ENCODE measurements at regions not wholly inside any gene's neighbourhood (a gene's known extent, or its start where the extent isn't known, plus 50 kb on each side); places are given as distances from the start of the nearest gene placed in this dataset.

- Histone ChIP-seq H3K4me3 (peak overlapping the region in 1 of 3 donors; percentile 28), H3K4me1 (no peaks in the 10 kb centered on the region), H3K9me3 (no peaks in the 10 kb centered on the region), H3K27me3 (peaks cover 0 to 47% of the 10 kb centered on the region in 2 donors), H3K27ac (no peak overlapping the region), H3K36me3 (no peaks in the 10 kb centered on the region)
- peak in 2 of 3 donors; percentile 46 to 48 for TF ChIP-seq CTCF (IDR thresholded peaks at IDR 0.05)
- TF ChIP-seq POLR2AphosphoS5 (IDR thresholded peaks at IDR 0.05) = no peak
- intact Hi-C loops (cut with DNase I; ENCODE audit: low total_unique reads) = no loop called here
- peak; percentile 19 to 51 for DNase-seq (ENCODE audit: low spot score in 2 of 2)
Measured at GRCh38 chrX:25144043-25144940, 128.5 kb upstream of the ARX start.

GRCh38 chrX:25143596-25143995 is 127.8 kb upstream of the ARX start:
- intact Hi-C loops (cut with DNase I; ENCODE audit: low total_unique reads) = no loop called here
- no peaks in the 10 kb centered on the region for H3K4me1 ChIP-seq
- peaks cover 0 to 51% of the 10 kb centered on the region in 2 donors for H3K27me3 ChIP-seq
- H3K36me3 ChIP-seq = no peaks in the 10 kb centered on the region
- H3K27ac ChIP-seq = no peak overlapping the region
- TF ChIP-seq CTCF (IDR thresholded peaks at IDR 0.05) (no peak), POLR2AphosphoS5 (IDR thresholded peaks at IDR 0.05) (no peak), POLR2A (IDR thresholded peaks at IDR 0.05) (no peak)
- no peaks in the 10 kb centered on the region for H3K9me3 ChIP-seq
- H3K4me3 ChIP-seq = no peak overlapping the region
- DNase-seq (ENCODE audit: low spot score in 2 of 2) = no peak

- TF ChIP-seq POLR2AphosphoS5 (IDR thresholded peaks at IDR 0.05) (no peak), POLR2A (IDR thresholded peaks at IDR 0.05) (no peak), CTCF (IDR thresholded peaks at IDR 0.05) (no peak)
- Histone ChIP-seq H3K4me3 (no peak overlapping the region), H3K27me3 (peaks cover 0 to 58% of the 10 kb centered on the region in 2 donors), H3K36me3 (no peaks in the 10 kb centered on the region), H3K4me1 (no peaks in the 10 kb centered on the region), H3K9me3 (no peaks in the 10 kb centered on the region), H3K27ac (no peak overlapping the region)
- intact Hi-C loops (cut with DNase I; ENCODE audit: low total_unique reads) = no loop called here
- DNase-seq (ENCODE audit: low spot score in 2 of 2) = no peak
Measured at GRCh38 chrX:25141684-25142083, 125.9 kb upstream of the ARX start.

- TF ChIP-seq POLR2AphosphoS5 (IDR thresholded peaks at IDR 0.05) (no peak), CTCF (IDR thresholded peaks at IDR 0.05) (no peak), POLR2A (IDR thresholded peaks at IDR 0.05) (no peak)
- H3K4me1 ChIP-seq = no peaks in the 10 kb centered on the region
- no peak for DNase-seq (ENCODE audit: low spot score in 2 of 2)
- H3K27ac ChIP-seq = no peak overlapping the region
- H3K9me3 ChIP-seq = no peaks in the 10 kb centered on the region
- no peaks in the 10 kb centered on the region for H3K36me3 ChIP-seq
- intact Hi-C loops (cut with DNase I; ENCODE audit: low total_unique reads) = no loop called here
- H3K4me3 ChIP-seq = no peak overlapping the region
- peaks cover 0 to 20% of the 10 kb centered on the region in 2 donors for H3K27me3 ChIP-seq
Measured at GRCh38 chrX:25131055-25131454, 115.3 kb upstream of the ARX start.

- Histone ChIP-seq H3K4me1 (no peaks in the 10 kb centered on the region), H3K27ac (no peak overlapping the region), H3K9me3 (no peaks in the 10 kb centered on the region), H3K27me3 (peaks cover 0 to 20% of the 10 kb centered on the region in 2 donors), H3K36me3 (no peaks in the 10 kb centered on the region), H3K4me3 (no peak overlapping the region)
- intact Hi-C loops (cut with DNase I; ENCODE audit: low total_unique reads) = no loop called here
- TF ChIP-seq POLR2AphosphoS5 (IDR thresholded peaks at IDR 0.05) = no peak
- DNase-seq (ENCODE audit: low spot score in 2 of 2) = no peak
Measured at GRCh38 chrX:25130619-25131018, 114.9 kb upstream of the ARX start.

Measured in breast epithelium (tissue), 4 donors.